ENCODE measurements at regions not wholly inside any gene's neighbourhood (a gene's known extent, or its start where the extent isn't known, plus 50 kb on each side); places are given as distances from the start of the nearest gene placed in this dataset.
"Not testable (repeated sequence)": the region's sequence is repeated elsewhere in the genome, so short reads cannot be mapped to it uniquely, and the experiment has no call there.

DNA sequence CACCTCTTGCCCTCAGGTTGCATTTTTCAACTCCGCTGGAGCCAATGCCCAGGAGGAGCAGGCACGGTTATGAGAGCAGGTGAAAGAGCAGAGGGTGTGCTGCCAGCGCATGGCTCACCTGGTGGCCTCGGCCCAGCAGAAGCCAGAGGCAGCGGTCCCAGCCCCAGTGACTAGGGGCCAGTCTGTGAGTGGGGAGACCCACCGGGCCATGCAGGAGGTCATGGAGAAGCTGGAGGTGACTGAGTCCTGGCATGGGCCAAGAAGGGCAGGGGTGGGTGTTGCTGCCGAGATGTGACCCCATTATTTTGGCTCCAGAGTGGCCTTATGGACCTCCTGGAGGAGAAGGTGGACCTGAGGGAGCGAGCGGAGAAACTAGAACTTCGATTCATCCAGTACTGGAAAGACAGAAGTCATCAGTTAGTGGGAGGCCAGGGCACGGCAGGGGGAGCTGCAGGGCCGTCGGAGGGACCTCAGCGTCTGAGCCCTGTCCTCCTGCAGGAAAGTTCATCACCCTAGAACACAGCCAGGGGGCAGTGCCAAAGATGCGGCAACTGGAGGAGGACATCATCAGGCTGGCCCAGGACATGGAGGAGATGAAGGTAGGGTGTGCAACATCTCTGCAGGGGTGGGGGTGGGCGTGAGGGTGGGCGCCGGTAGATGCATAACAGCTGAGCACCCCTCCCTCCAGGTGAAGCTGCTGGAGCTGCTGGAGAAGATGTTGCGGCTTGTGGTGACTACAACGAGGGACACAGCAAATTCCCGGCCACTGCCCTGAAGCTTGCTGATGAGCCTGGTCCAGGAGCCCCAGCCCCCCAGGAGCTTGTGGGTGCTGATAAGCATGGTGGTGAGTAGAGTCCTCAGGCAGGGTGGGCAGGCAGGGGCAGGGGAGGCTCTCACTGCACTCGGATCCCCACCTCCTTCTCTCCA is 58.9 kb upstream of the LYSMD4 start:
- TF ChIP-seq, protein P1, sequence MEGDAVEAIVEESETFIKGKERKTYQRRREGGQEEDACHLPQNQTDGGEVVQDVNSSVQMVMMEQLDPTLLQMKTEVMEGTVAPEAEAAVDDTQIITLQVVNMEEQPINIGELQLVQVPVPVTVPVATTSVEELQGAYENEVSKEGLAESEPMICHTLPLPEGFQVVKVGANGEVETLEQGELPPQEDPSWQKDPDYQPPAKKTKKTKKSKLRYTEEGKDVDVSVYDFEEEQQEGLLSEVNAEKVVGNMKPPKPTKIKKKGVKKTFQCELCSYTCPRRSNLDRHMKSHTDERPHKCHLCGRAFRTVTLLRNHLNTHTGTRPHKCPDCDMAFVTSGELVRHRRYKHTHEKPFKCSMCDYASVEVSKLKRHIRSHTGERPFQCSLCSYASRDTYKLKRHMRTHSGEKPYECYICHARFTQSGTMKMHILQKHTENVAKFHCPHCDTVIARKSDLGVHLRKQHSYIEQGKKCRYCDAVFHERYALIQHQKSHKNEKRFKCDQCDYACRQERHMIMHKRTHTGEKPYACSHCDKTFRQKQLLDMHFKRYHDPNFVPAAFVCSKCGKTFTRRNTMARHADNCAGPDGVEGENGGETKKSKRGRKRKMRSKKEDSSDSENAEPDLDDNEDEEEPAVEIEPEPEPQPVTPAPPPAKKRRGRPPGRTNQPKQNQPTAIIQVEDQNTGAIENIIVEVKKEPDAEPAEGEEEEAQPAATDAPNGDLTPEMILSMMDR (IDR thresholded peaks at IDR 0.05; ENCODE audit: extremely low read depth in 1 of 2, insufficient read depth in 1 of 2, low read depth in 1 of 2, low read length in 2 of 2), result not testable (repeated sequence)
- TF ChIP-seq FOS (IDR thresholded peaks at IDR 0.05; ENCODE audit: borderline replicate concordance, insufficient read depth, low read length); MYC (IDR thresholded peaks at IDR 0.05; ENCODE audit: low read depth, low read length): not testable (repeated sequence)

Measured in endothelial cell of umbilical vein (primary cell).